ENCODE measurements at regions not wholly inside any gene's neighbourhood (a gene's known extent, or its start where the extent isn't known, plus 50 kb on each side); places are given as distances from the start of the nearest gene placed in this dataset.

DNA sequence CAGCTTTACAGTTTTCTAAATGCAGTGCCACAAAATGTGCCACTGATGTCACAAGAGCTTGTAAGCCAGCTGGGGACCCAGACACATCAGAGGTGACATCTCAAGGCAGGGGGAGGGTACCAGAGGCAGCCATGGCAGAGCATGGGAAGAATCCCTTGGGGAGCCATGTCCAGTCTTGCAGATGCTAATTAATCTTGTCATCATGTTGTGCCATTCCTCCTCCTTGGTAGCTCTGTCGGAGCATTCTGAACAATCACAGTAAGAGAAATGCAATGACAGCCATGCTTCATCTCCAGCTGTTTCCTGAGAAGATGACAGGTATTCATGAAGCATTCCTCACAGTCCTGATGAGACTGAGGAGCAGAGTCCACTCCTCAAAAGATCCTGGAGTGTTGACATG is 287.9 kb downstream of the RPAP3 start:
- TF ChIP-seq CTCF (IDR thresholded peaks at IDR 0.05; ENCODE audit: poor library complexity) = no peak
- TF ChIP-seq EZH2phosphoT487 (IDR thresholded peaks at IDR 0.05; ENCODE audit: low read depth, severe bottlenecking, unreplicated experiment) = no peak
